Cardiac fibroblast (primary cell): ENCODE measurements at regions not wholly inside any gene's neighbourhood (a gene's known extent, or its start where the extent isn't known, plus 50 kb on each side); places are given as distances from the start of the nearest gene placed in this dataset.

Experiments used
- DNase-seq, 2 donors: peaks; one replicate each; pipeline versions ENCODE4 v3.0.0 to v3.0.0-alpha.2; 2010; ENCODE audit warnings: low read depth in 2 of 2
- H3K4me3 ChIP-seq, 2 donors: replicated peaks in 1 of 2; 1 replicate in 1 of 2; 2 replicates in 1 of 2; pipeline ENCODE4 v1.5.1; 2011; ENCODE audit warnings: low read depth in 2 of 2, low read length in 2 of 2, mild to moderate bottlenecking in 2 of 2, moderate library complexity in 1 of 2
- CTCF ChIP-seq: IDR thresholded peaks from one replicate; pipeline ENCODE4 v1.5.1; 2011; ENCODE audit warnings: low read depth, mild to moderate bottlenecking, low read length, inconsistent platforms

GRCh38 chr10:60662917-60663614, 115.2 kb upstream of the CDK1 start:
- peak; percentile 12 to 48 for DNase-seq
- no peak overlapping the region for H3K4me3 ChIP-seq
- no peak for TF ChIP-seq CTCF

GRCh38 chr10:60661637-60662036, 116.6 kb upstream of the CDK1 start:
- DNase-seq, result peak; percentile 16 to 76
- no peak for TF ChIP-seq CTCF
- no peak overlapping the region for H3K4me3 ChIP-seq

- DNase-seq, result no peak
- TF ChIP-seq CTCF, result no peak
- H3K4me3 ChIP-seq, result no peak overlapping the region
Observed at GRCh38 chr10:60660625-60661024, 117.7 kb upstream of the CDK1 start.

DNA sequence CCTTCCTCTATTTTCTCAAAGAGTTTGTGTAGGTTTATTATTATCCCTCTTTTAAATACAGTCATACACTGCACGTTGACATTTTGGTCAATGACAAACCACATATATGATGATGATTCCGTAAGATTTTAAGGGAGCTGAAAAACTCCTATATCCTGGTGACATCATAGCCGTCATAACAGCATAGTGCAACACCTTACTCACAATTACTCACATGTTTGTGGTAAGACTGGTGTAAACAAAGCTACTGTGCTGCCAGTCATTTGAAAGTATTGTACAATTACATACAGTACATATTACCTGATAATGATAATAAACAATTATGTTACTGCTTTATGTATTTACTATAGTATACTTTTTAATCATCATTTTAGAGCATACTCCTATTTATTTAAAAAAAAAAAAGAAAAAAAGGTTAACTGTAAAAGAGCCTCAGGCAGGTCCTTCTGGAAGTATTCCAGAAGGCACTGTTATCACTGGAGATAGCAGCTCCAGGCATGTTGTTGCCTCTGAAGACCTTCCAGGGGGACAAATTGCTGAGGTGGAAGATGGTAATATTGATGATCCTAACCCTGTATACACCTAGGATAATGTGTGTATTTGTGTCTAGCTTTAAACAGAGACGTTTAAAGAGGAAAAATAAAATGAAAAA, 123.3 kb upstream of the CDK1 start:
- H3K4me3 ChIP-seq, result no peak overlapping the region
- peak in 1 of 2 donors; percentile 62 for DNase-seq
- no peak for TF ChIP-seq CTCF

- H3K4me3 ChIP-seq, result no peak overlapping the region
- DNase-seq, result no peak
- no peak for TF ChIP-seq CTCF
Observed at GRCh38 chr10:60652628-60653027, 125.7 kb upstream of the CDK1 start.

- TF ChIP-seq CTCF, result no peak
- no peak overlapping the region for H3K4me3 ChIP-seq
- no peak for DNase-seq
Observed at GRCh38 chr10:60650378-60650800, 127.9 kb upstream of the CDK1 start.
